GM12878 (cell line): ENCODE measurements at regions not wholly inside any gene's neighbourhood (a gene's known extent, or its start where the extent isn't known, plus 50 kb on each side); places are given as distances from the start of the nearest gene placed in this dataset.

Experiments
- ATAC-seq: fragments of 200-7000 bp; cut with Tn5 transposase; 3 replicates; pipeline ENCODE4 v1.9.1; 2020; ENCODE audit warnings: mild to moderate bottlenecking, moderate library complexity
- BruUV-seq: library from RNA; stranded (reverse); fragments of 400-500 nt; replicated peaks from 2 replicates; lab custom pipeline; 2021; lab: Mats Ljungman, UMichigan
- CTCF ChIA-PET: fragments of 300-600 bp; sonication (Branson Sonifier 250); formaldehyde crosslinking; extraction: SDS; loops from one replicate; lab custom pipeline; 2021; ENCODE audit warnings: inconsistent platforms; lab: Yijun Ruan, JAX
- POLR2A ChIA-PET: fragments of 350-600 bp; formaldehyde crosslinking; extraction: SDS; loops from one replicate; lab custom pipeline; 2021; ENCODE audit warnings: inconsistent platforms; lab: Charles Lee
- RAD21 ChIA-PET: fragments of 300-600 bp; sonication (Branson Sonifier 250); formaldehyde crosslinking; loops from one replicate; lab custom pipeline; 2023; ENCODE audit warnings: antibody characterized with exemption; ENCODE audit not compliant: unreplicated experiment; lab: Charles Lee
- SMC1A ChIA-PET: fragments of 300-600 bp; sonication (Branson Sonifier 250); formaldehyde crosslinking; loops from one replicate; lab custom pipeline; 2023; ENCODE audit not compliant: unreplicated experiment, uncharacterized antibody; lab: Charles Lee
- DNase-seq: peaks from one replicate; pipeline ENCODE4 v3.0.0-alpha.2; 2011; ENCODE audit warnings: low read depth, low spot score
- FAIRE-seq: peaks from 3 replicates; lab custom pipeline; 2011; peaks lifted over from hg19 to GRCh38; lab: Jason Lieb, UNC
- H2AFZ ChIP-seq: 2 replicates; pipeline ENCODE4 v1.6.0; 2011; ENCODE audit warnings: low read depth, low read length, control low read depth; ENCODE audit not compliant: control insufficient read depth
- H3K27ac ChIP-seq: 2 replicates; pipeline ENCODE4 v1.5.1; 2011; ENCODE audit warnings: control low read depth; ENCODE audit not compliant: control insufficient read depth, insufficient read depth
- H3K27me3 ChIP-seq, 2 experiments: replicated peaks in 1 of 2; 2 replicates each; pipeline versions ENCODE4 v1.6.0 to v1.6.1; 2011; ENCODE audit warnings: low read length in 1 of 2; ENCODE audit not compliant: control insufficient read depth in 2 of 2, insufficient read depth in 2 of 2
- H3K36me3 ChIP-seq, 2 experiments: 2 replicates each; pipeline ENCODE4 v1.5.1; 2011; ENCODE audit warnings: low read length in 1 of 2; ENCODE audit not compliant: control insufficient read depth in 2 of 2, insufficient read depth in 2 of 2
- H3K4me1 ChIP-seq: 2 replicates; pipeline ENCODE4 v1.6.1; 2011; ENCODE audit warnings: mild to moderate bottlenecking, low read length, moderate library complexity, mixed read lengths; ENCODE audit not compliant: control insufficient read depth, insufficient read depth
- H3K4me2 ChIP-seq: 2 replicates; pipeline ENCODE4 v1.6.0; 2011; ENCODE audit warnings: control low read depth; ENCODE audit not compliant: control insufficient read depth, insufficient read depth
- H3K4me3 ChIP-seq: fragments of 200-600 bp; sonication (generic); 2 replicates; pipeline ENCODE4 v1.5.1; 2016
- H3K79me2 ChIP-seq: 2 replicates; pipeline ENCODE4 v1.6.0; 2011; ENCODE audit warnings: low read length; ENCODE audit not compliant: control insufficient read depth, insufficient read depth
- H3K9ac ChIP-seq: 2 replicates; pipeline ENCODE4 v1.8.0; 2011; ENCODE audit warnings: low read length, control low read depth, mixed read lengths; ENCODE audit not compliant: control insufficient read depth, insufficient read depth
- H3K9me3 ChIP-seq: replicated peaks from 3 replicates; pipeline ENCODE4 v1.5.1; 2011; ENCODE audit warnings: mild to moderate bottlenecking, low read length; ENCODE audit not compliant: control insufficient read depth, insufficient read depth
- H4K20me1 ChIP-seq: 2 replicates; pipeline ENCODE4 v1.6.0; 2011; ENCODE audit not compliant: control insufficient read depth, insufficient read depth
- ASH2L ChIP-seq: fragments of 300-600, 200-600 bp; sonication (generic); IDR thresholded peaks from 2 replicates; pipeline ENCODE4 v1.6.1; 2017; ENCODE audit warnings: low read depth, mild to moderate bottlenecking, borderline replicate concordance
- JUNB ChIP-seq: IDR thresholded peaks from 2 replicates; pipeline ENCODE4 v1.6.1; 2016; ENCODE audit warnings: antibody characterized with exemption, mild to moderate bottlenecking
- JUND ChIP-seq: IDR thresholded peaks from 2 replicates; pipeline ENCODE4 v1.6.1; 2012; ENCODE audit warnings: low read depth, mild to moderate bottlenecking, low read length, improper control_type of control experiment, moderate library complexity
- POLR2A ChIP-seq: IDR thresholded peaks from 2 replicates; pipeline ENCODE4 v1.6.1; 2011; ENCODE audit warnings: low read depth, mild to moderate bottlenecking, low read length
- RAD51 ChIP-seq: fragments of 450-650 bp; IDR thresholded peaks from 2 replicates; pipeline ENCODE4 v1.6.1; 2016; ENCODE audit warnings: moderate library complexity, mild to moderate bottlenecking, inconsistent platforms
- WGBS: methylation state at CpG from one replicate; pipeline ENCODE4 v1.1.6; 2016; ENCODE audit warnings: low lambda C conversion rate; ENCODE audit not compliant: insufficient replicate concordance, insufficient coverage; ENCODE audit errors: missing lambda C conversion rate; 5-methylcytosine and 5-hydroxymethylcytosine counted together
- in situ Hi-C: fragments of 300-500 bp; cut with MboI; formaldehyde crosslinking; loops from 9 replicates; pipeline ENCODE4 v1.14.3; 2018; ENCODE audit warnings: mixed read lengths
- intact Hi-C: fragments of 100-400 bp; cut with micrococcal nuclease; formaldehyde crosslinking; loops from one replicate; pipeline ENCODE4 v1.14.2; 2022; ENCODE audit not compliant: unreplicated experiment

DNA sequence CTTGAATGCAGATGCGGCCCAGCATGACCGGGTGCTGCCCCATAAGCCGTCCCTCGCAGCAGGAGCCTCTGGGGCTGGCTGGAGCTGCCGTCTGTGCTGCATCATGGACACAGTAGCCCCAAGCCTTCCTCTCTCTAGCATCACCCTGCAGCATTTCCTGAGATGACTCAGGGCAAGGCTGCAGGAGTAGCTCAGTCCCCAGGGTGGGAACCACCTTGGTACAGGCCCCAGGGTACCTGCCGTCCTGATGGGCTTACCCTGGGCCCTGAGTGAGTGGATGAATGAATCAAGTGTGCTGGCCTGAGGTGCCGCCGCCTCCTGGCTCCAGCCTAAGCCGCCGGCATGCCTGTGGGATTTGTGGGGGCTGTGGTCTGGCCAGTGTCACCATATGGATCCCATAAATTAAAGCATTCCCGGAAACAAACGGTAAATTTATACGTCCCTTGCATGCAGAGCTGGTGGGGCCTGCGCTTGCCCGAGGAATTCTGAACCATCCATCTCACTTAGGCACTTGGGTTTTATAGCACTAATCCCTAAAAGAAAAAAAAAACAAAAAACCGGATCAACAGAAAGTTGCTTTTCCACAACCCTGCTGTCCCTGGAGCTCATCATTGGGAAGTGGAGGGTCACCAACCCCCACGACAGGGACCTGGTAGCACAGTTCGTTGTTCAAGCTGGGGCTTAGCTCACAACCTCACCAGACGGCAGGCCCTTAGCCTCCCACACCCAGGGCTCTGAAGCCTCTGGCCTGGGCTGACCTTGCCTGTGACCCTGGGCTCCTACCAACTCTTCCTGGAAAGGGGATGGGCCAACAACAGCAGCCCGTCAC, 242.6 kb upstream of the CIBAR2 start:
- Histone ChIP-seq H2AFZ (no peak overlapping the region), H3K27ac (no peak overlapping the region), H4K20me1 (no peaks in the 10 kb centered on the region), H3K9me3 (no peaks in the 10 kb centered on the region; the same call in 2 of the 3 replicates), H3K9ac (no peak overlapping the region), H3K4me3 (no peak overlapping the region), H3K4me2 (no peak overlapping the region), H3K79me2 (no peaks in the 10 kb centered on the region), H3K36me3 (no peaks in the 10 kb centered on the region), H3K27me3 (no peaks in the 10 kb centered on the region; a peak in 1 of 4 replicates), H3K4me1 (no peaks in the 10 kb centered on the region)
- RAD21 ChIA-PET, result no interaction called here
- intact Hi-C loops (no loop called here), in situ Hi-C loops (no loop called here)
- POLR2A ChIA-PET, result no interaction called here
- SMC1A ChIA-PET, result no interaction called here
- FAIRE-seq (no peak), DNase-seq (no peak), ATAC-seq (peak; percentile 56)
- no TSS peak for BruUV-seq
- 54% methylated on average over 19 of the region's 20 CpGs for WGBS
- CTCF ChIA-PET, result no interaction called here
- TF ChIP-seq RAD51, result no peak

DNA sequence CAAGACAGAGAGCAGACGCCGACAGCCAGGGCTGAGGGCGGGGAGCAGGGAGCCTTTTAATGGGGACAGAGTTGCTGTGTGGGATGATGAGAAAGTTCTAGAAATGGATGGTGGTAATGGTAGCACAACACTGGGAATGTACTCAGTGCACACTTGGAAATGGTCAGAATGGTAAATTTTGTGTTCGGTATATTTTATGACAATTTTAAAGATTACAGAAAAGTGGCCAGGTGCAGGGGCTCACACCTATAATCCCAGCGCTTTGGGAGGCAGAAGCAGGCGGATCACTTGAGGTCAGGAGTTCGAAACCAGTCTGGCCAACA, 243.2 kb upstream of the CIBAR2 start:
- FAIRE-seq, result no peak
- Histone ChIP-seq H3K36me3 (no peaks in the 10 kb centered on the region), H3K9ac (no peak overlapping the region), H3K4me3 (no peak overlapping the region), H3K9me3 (no peaks in the 10 kb centered on the region; the same call in 2 of the 3 replicates), H3K27me3 (no peaks in the 10 kb centered on the region; a peak in 1 of 4 replicates), H3K4me1 (no peaks in the 10 kb centered on the region), H3K4me2 (no peak overlapping the region), H3K79me2 (no peaks in the 10 kb centered on the region), H2AFZ (no peak overlapping the region), H3K27ac (no peak overlapping the region), H4K20me1 (no peaks in the 10 kb centered on the region)
- ChIA-PET SMC1A (no interaction called here), POLR2A (no interaction called here), RAD21 (no interaction called here), CTCF (no interaction called here)
- no peak for DNase-seq
- in situ Hi-C loops, result no loop called here
- intact Hi-C loops, result no loop called here
- ATAC-seq, result no peak
- TF ChIP-seq JUNB, result no peak
- TF ChIP-seq ASH2L, result no peak
- TF ChIP-seq POLR2A, result no peak
- no peak for TF ChIP-seq JUND
- BruUV-seq, result no TSS peak
- WGBS, result 50% methylated on average over 7 of the region's 7 CpGs
